MM.1S (cell line): ENCODE measurements at regions not wholly inside any gene's neighbourhood (a gene's known extent, or its start where the extent isn't known, plus 50 kb on each side); places are given as distances from the start of the nearest gene placed in this dataset.

Experiments
- EZH2 ChIP-seq: fragments of 300-600 bp; sonication (generic); optimal IDR thresholded peaks from 2 replicates; pipeline ENCODE3; 2017; ENCODE audit warnings: low read depth, mild to moderate bottlenecking, antibody characterized with exemption, low read length, mixed read lengths
- TF ChIP-seq, protein P1 (sequence below): fragments of 300-600 bp; sonication (generic); IDR thresholded peaks from 2 replicates; pipeline ENCODE4 v1.5.1; 2016; ENCODE audit warnings: antibody characterized with exemption, low read length, mixed read lengths

DNA sequence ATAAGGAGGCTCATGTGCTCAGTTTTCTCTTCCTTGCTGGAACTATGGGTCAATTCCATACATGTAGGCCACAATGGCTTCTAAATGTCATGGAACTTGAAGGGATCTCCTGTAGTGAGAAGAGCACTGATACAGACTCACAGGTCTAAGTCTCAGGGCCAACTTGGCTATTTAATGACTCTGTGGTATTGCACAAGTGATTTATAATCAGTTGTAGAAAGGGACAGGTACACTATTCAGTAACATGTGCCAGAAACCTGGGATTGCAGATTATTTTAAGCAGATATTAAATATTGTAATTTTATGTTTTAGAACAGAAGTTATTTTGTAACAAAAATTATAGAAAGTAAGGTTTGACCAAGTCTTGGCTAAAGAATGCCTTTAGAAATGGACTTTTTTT, 241.5 kb upstream of the PIK3R1 start:
- TF ChIP-seq, protein P1, sequence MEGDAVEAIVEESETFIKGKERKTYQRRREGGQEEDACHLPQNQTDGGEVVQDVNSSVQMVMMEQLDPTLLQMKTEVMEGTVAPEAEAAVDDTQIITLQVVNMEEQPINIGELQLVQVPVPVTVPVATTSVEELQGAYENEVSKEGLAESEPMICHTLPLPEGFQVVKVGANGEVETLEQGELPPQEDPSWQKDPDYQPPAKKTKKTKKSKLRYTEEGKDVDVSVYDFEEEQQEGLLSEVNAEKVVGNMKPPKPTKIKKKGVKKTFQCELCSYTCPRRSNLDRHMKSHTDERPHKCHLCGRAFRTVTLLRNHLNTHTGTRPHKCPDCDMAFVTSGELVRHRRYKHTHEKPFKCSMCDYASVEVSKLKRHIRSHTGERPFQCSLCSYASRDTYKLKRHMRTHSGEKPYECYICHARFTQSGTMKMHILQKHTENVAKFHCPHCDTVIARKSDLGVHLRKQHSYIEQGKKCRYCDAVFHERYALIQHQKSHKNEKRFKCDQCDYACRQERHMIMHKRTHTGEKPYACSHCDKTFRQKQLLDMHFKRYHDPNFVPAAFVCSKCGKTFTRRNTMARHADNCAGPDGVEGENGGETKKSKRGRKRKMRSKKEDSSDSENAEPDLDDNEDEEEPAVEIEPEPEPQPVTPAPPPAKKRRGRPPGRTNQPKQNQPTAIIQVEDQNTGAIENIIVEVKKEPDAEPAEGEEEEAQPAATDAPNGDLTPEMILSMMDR: no peak
- TF ChIP-seq EZH2: no peak
